Ishikawa (cell line): ENCODE measurements at regions not wholly inside any gene's neighbourhood (a gene's known extent, or its start where the extent isn't known, plus 50 kb on each side); places are given as distances from the start of the nearest gene placed in this dataset.

Experiments
- CEBPB ChIP-seq: IDR thresholded peaks from 2 replicates; pipeline ENCODE4 v1.6.1; 2012
- CREB1 ChIP-seq: IDR thresholded peaks from 2 replicates; pipeline ENCODE4 v1.6.1; 2012; ENCODE audit warnings: low read depth
- EGR1 ChIP-seq: IDR thresholded peaks from 2 replicates; pipeline ENCODE4 v1.6.1; 2012
- EP300 ChIP-seq: IDR thresholded peaks from 2 replicates; pipeline ENCODE4 v1.6.1; 2012; ENCODE audit warnings: borderline replicate concordance
- FOXM1 ChIP-seq: IDR thresholded peaks from 2 replicates; pipeline ENCODE4 v1.6.1; 2012; ENCODE audit warnings: low read depth, borderline replicate concordance
- NFIC ChIP-seq: IDR thresholded peaks from 2 replicates; pipeline ENCODE4 v1.6.1; 2012
- RAD21 ChIP-seq: IDR thresholded peaks from 2 replicates; pipeline ENCODE4 v1.6.1; 2012; ENCODE audit warnings: low read depth
- TAF1 ChIP-seq: IDR thresholded peaks from 2 replicates; pipeline ENCODE4 v1.6.1; 2012; ENCODE audit warnings: low read depth, mild to moderate bottlenecking
- TCF12 ChIP-seq: IDR thresholded peaks from 2 replicates; pipeline ENCODE4 v1.6.1; 2012; ENCODE audit warnings: low read depth
- TEAD4 ChIP-seq: IDR thresholded peaks from 2 replicates; pipeline ENCODE4 v1.6.1; 2012
- YY1 ChIP-seq: IDR thresholded peaks from 2 replicates; pipeline ENCODE4 v1.6.1; 2012; ENCODE audit warnings: low read depth
- ZBTB7A ChIP-seq: IDR thresholded peaks from 2 replicates; pipeline ENCODE4 v1.6.1; 2012; ENCODE audit warnings: low read depth
- TF ChIP-seq, protein P1 (sequence below): IDR thresholded peaks from 2 replicates; pipeline ENCODE4 v1.6.1; 2012
- TF ChIP-seq, protein P2 (sequence below): IDR thresholded peaks from 2 replicates; pipeline ENCODE4 v1.6.1; 2012; ENCODE audit warnings: low read depth, mild to moderate bottlenecking
- TF ChIP-seq, protein P3 (sequence below): IDR thresholded peaks from 2 replicates; pipeline ENCODE4 v1.6.1; 2012

DNA sequence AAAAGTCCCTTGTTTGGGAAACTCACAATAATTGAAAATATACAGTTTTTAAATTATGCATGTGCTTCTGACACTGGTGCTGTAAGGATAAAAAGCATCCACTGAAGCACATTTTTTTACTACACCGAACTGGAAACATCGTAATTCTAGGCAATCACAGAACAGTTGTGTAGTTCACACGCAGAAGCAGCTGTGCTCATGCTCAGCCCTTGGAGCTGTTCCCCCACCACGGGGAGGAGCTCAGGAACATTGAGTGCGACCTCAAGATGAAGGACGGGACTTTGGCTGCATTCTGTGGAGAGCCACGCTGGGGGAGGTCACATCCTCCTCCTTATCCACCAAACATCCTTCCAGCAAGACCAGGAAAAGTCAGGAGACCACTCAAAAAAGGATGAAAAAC lies 466.3 kb upstream of the CDH4 start:
- TF ChIP-seq, protein P1, sequence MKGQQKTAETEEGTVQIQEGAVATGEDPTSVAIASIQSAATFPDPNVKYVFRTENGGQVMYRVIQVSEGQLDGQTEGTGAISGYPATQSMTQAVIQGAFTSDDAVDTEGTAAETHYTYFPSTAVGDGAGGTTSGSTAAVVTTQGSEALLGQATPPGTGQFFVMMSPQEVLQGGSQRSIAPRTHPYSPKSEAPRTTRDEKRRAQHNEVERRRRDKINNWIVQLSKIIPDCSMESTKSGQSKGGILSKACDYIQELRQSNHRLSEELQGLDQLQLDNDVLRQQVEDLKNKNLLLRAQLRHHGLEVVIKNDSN = no peak
- TF ChIP-seq ZBTB7A (no peak), EP300 (no peak), YY1 (no peak), RAD21 (no peak), TCF12 (no peak), CREB1 (no peak), CEBPB (no peak), TAF1 (no peak), TEAD4 (no peak), EGR1 (no peak), NFIC (no peak), FOXM1 (no peak)
- TF ChIP-seq, protein P2, sequence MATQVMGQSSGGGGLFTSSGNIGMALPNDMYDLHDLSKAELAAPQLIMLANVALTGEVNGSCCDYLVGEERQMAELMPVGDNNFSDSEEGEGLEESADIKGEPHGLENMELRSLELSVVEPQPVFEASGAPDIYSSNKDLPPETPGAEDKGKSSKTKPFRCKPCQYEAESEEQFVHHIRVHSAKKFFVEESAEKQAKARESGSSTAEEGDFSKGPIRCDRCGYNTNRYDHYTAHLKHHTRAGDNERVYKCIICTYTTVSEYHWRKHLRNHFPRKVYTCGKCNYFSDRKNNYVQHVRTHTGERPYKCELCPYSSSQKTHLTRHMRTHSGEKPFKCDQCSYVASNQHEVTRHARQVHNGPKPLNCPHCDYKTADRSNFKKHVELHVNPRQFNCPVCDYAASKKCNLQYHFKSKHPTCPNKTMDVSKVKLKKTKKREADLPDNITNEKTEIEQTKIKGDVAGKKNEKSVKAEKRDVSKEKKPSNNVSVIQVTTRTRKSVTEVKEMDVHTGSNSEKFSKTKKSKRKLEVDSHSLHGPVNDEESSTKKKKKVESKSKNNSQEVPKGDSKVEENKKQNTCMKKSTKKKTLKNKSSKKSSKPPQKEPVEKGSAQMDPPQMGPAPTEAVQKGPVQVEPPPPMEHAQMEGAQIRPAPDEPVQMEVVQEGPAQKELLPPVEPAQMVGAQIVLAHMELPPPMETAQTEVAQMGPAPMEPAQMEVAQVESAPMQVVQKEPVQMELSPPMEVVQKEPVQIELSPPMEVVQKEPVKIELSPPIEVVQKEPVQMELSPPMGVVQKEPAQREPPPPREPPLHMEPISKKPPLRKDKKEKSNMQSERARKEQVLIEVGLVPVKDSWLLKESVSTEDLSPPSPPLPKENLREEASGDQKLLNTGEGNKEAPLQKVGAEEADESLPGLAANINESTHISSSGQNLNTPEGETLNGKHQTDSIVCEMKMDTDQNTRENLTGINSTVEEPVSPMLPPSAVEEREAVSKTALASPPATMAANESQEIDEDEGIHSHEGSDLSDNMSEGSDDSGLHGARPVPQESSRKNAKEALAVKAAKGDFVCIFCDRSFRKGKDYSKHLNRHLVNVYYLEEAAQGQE = no peak
- TF ChIP-seq, protein P3, sequence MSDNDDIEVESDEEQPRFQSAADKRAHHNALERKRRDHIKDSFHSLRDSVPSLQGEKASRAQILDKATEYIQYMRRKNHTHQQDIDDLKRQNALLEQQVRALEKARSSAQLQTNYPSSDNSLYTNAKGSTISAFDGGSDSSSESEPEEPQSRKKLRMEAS = no peak

DNA sequence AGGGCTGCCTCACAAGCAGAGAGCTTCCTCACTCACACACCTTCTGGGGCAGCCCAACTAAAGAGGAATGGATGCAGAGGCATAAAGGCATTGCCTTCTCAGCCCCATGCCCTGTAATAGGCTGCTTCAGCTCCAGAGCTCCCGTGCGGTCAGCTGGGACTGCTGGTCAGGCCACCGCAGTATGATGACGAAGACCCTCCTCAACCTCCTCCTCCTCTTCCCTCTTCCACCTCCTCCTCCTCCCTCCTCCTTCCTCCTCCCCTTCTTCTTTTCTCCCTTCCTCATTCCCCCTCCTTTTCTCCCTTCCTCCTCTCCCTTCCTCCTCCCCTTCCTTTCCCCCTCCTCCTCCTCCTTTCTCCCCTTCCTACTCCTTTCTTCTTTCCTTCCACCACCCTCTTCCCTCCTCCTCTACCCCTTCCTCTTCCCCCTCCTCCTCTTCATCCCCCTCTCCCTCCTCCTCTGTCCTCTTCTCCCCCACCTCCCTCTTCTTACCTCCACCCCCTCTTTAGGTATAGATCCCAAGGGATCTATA lies 465.3 kb upstream of the CDH4 start:
- no peak for TF ChIP-seq EP300
- no peak for TF ChIP-seq TCF12
- TF ChIP-seq YY1 = no peak
- TF ChIP-seq, protein P2 = no peak

DNA sequence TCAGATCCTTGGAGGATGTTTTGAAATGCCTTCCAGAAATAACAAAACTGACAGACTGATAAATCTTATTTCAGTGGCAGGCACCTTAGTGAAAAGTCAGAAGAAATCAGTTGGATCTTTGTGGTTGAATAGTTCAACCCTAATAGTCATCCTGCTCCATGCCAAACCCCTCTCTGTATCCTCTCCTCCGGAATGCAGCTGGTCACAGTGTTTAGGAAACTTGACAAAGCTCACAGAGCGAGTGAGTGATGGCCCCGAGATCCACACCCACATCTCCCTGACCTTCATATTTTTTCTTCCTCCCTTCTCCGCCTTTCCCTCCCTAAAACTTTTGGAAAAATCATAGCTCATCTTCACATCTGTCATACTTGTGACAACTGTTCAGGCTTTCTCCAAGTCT lies 464.8 kb upstream of the CDH4 start:
- TF ChIP-seq, protein P3 = no peak
- TF ChIP-seq TAF1 (no peak), TEAD4 (no peak), NFIC (no peak), CREB1 (no peak), YY1 (no peak), EGR1 (no peak), FOXM1 (no peak), EP300 (no peak), CEBPB (no peak), RAD21 (no peak), TCF12 (no peak), ZBTB7A (no peak)
- TF ChIP-seq, protein P2 = no peak
- TF ChIP-seq, protein P1 = no peak

DNA sequence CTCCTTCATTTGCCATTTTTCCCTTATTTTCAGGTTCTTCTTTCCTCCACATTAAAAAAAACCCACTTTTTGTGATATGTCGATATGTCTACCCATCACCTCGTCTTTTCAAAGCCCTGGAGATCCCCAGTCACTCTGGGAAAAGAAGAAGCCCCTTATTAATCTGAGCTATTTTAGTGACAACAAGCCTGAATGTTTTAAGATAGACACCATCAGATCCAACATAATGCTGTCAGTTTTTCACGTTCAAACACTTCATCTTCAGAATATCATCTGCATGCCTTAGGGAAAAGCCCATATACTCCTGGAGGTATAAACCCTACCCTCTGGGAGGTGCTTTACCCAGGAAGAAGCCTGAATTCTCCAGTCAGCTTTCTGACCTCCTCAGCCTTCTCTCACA lies 464.0 kb upstream of the CDH4 start:
- TF ChIP-seq, protein P3 = no peak
- TF ChIP-seq CEBPB = no peak
- TF ChIP-seq FOXM1 = no peak
- no peak for TF ChIP-seq ZBTB7A
- TF ChIP-seq EP300 = no peak
- no peak for TF ChIP-seq EGR1
- TF ChIP-seq NFIC = no peak
- TF ChIP-seq CREB1 = no peak
- TF ChIP-seq RAD21 = no peak
- TF ChIP-seq TAF1 = no peak
- TF ChIP-seq TCF12 = no peak
- TF ChIP-seq TEAD4 = no peak
- TF ChIP-seq, protein P1 = no peak
- TF ChIP-seq YY1 = no peak
- TF ChIP-seq, protein P2 = no peak
